AG04450 (cell line): ENCODE measurements at regions not wholly inside any gene's neighbourhood (a gene's known extent, or its start where the extent isn't known, plus 50 kb on each side); places are given as distances from the start of the nearest gene placed in this dataset. TPM values are rescaled to one million over a fixed set of nuclear protein-coding genes. Genes with fewer than 3 reads are reported as not detected.
A peak's percentile ranks its signal among the peaks of the same experiment; 100 is the strongest.

Experiments used
- CTCF ChIA-PET: fragments of 300-600, 350-600 bp; formaldehyde crosslinking; extraction: SDS; loops from one replicate; lab custom pipeline; 2022; ENCODE audit warnings: antibody characterized with exemption, inconsistent platforms; lab: Charles Lee
- POLR2A ChIA-PET: fragments of 350-600 bp; formaldehyde crosslinking; extraction: SDS; loops from one replicate; lab custom pipeline; 2021; ENCODE audit warnings: antibody characterized with exemption, inconsistent platforms; lab: Yijun Ruan, JAX
- DNase-seq: peaks from one replicate; pipeline ENCODE4 v3.0.0-alpha.2; 2011; ENCODE audit warnings: low read depth, low spot score
- H3K27ac ChIP-seq: one replicate; pipeline ENCODE4 v1.5.1; 2012; ENCODE audit warnings: low read depth, low read length, control low read depth
- H3K27me3 ChIP-seq: one replicate; pipeline ENCODE4 v1.6.0; 2012; ENCODE audit warnings: low read length; ENCODE audit not compliant: control insufficient read depth, insufficient read depth
- H3K4me3 ChIP-seq: 2 replicates; pipeline ENCODE4 v1.5.1; 2011; ENCODE audit warnings: mild to moderate bottlenecking, low read depth, low read length, control low read depth
- H3K9me3 ChIP-seq: 2 replicates; pipeline ENCODE4 v1.5.1; 2012; ENCODE audit warnings: low read length; ENCODE audit not compliant: control insufficient read depth, insufficient read depth
- CTCF ChIP-seq: IDR thresholded peaks from 2 replicates; pipeline ENCODE4 v1.5.1; 2011; ENCODE audit warnings: low read depth, low read length, control low read depth, inconsistent platforms
- small RNA-seq: library from RNA; depleted of rRNA; stranded (forward); fragments of <200 nt; gene quantifications from one replicate; pipeline ENCODE3, GENCODE V24; 2012; ENCODE audit warnings: low read depth; ENCODE audit not compliant: insufficient read length

DNA sequence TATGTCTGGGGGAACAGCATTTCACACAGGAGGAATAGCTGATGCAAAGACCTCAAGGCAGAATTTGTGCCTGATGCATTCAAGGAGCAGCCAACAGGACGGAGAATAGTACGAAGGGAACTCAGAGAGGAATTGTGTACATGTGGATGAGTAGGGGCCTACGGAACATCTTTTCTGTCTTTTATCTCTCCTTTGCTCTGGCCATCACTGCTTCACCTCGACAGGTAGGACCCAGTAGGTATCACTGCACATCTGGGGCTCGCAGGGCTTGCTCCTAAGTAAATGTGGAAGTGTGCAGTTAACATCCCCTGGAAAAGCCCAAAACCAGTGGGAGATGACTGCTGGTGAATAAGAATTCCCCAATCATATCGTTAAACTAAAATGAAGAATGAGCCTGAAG is 56.4 kb upstream of the POU1F1 start:
- H3K27ac ChIP-seq: peak overlapping the region; percentile 42
- TF ChIP-seq CTCF: no peak
- no peak for DNase-seq
- POLR2A ChIA-PET: no interaction called here
- CTCF ChIA-PET: interaction anchor here (7.5 kb wide), 1 partner anchor 18 kb away, joined by 89 read pairs; no protein-coding TSS in a partner anchor
- no peak overlapping the region for H3K4me3 ChIP-seq
- H3K27me3 ChIP-seq: no peaks in the 10 kb centered on the region
- H3K9me3 ChIP-seq: no peaks in the 10 kb centered on the region

- no peaks in the 10 kb centered on the region for H3K27me3 ChIP-seq
- CTCF ChIA-PET: interaction anchor here (2.6 kb wide), 1 partner anchor 31 kb away, joined by 8 read pairs; no protein-coding TSS in a partner anchor
- no peak for DNase-seq
- H3K27ac ChIP-seq: no peak overlapping the region
- H3K9me3 ChIP-seq: no peaks in the 10 kb centered on the region
- no peak for TF ChIP-seq CTCF
- H3K4me3 ChIP-seq: no peak overlapping the region
- POLR2A ChIA-PET: no interaction called here
Measured at GRCh38 chr3:87329065-87329464, 52.7 kb upstream of the POU1F1 start.

Small RNA genes in the stretch of these regions (small RNA-seq; reads per million reads assigned to genes)
- gene RNU6-873P (not detected), gene RNU6ATAC6P (not detected)
